ENCODE measurements at regions not wholly inside any gene's neighbourhood (a gene's known extent, or its start where the extent isn't known, plus 50 kb on each side); places are given as distances from the start of the nearest gene placed in this dataset.

DNA sequence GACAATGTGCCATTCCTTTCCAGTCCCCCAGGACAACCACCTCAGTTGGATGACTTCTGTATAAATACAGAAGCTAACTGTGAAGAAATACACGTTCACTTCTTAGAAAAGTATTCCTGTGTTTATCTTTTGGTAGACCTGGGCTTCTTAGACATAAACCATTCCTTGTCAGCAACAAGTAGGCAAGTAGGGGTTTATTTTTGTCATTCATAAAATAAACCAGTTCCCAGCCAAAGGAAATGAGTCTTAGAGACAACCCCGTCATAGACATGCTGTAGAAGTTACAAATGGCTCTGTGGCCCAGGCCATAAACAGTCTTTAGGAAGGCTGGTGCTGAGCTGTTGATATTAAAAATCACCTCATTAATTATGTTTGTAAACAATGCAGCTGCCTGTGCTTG, 243.2 kb downstream of the SPTSSA start:
- DNase-seq (ENCODE audit: low read depth, low spot score): no peak

GRCh38 chr14:34214961-34215360, 247.1 kb downstream of the SPTSSA start:
- no peak for DNase-seq (ENCODE audit: low read depth, low spot score)

DNA sequence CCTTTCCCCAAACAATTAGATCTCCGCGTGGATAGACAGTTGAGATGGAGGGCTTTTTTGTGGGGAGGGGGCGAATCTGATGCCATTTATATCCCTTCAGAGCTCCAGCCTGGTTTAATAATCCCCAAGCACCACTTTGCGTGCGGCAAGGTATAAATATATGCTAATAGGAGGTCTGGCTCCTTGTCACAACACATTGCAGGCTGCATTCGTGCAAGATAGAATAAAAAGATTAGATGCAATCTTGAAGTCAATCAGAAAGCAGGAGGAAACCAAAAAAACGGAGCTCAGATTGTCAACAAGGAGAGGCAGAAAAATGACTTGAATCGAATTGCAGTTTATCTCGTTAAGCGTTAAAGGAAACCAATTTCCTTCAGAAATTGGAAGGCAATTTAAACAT, 248.7 kb downstream of the SPTSSA start:
- DNase-seq (ENCODE audit: low read depth, low spot score): no peak

DNA sequence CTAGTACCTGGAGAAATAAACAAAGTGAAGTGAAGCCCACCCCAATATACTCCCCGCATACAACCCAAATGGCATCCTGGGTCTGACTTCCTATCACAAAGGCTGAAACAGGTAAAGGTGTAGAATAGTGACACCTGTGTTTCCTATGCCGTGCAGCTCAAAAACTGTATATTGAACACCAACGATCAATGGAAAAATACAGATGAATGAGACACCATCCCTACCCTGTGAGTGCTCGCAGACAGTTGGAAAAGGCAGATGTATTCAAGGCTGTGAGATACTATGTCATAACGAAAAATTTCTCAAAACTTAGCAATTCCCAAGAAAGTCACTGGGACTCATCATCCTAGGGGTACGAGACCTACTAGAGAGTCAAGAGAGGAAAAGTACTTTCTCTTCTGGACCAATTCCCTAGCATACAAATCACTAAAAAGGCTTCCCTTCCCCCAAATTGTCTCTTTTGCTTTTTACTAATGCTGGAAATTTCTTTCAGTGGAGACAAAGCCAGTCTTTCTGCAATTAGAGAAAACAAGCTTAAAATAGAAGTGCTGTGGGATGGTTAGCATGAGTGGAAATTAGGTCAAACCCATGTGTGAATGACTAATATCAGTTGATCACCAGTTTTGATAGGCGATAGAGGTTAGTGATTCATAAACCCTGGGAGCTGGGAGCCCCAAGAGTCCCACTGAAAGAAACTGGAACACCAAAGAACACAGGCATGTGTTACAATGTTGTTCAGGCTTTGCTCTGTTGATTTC, 249.7 kb downstream of the SPTSSA start:
- DNase-seq (ENCODE audit: low read depth, low spot score): no peak

- DNase-seq (ENCODE audit: low read depth, low spot score): no peak
Observed at GRCh38 chr14:34211732-34212131, 250.3 kb downstream of the SPTSSA start.

GRCh38 chr14:34208532-34208931, 253.5 kb downstream of the SPTSSA start:
- DNase-seq (ENCODE audit: low read depth, low spot score): no peak

- no peak for DNase-seq (ENCODE audit: low read depth, low spot score)
Observed at GRCh38 chr14:34205799-34206198, 254.9 kb upstream of the EGLN3 start.

DNA sequence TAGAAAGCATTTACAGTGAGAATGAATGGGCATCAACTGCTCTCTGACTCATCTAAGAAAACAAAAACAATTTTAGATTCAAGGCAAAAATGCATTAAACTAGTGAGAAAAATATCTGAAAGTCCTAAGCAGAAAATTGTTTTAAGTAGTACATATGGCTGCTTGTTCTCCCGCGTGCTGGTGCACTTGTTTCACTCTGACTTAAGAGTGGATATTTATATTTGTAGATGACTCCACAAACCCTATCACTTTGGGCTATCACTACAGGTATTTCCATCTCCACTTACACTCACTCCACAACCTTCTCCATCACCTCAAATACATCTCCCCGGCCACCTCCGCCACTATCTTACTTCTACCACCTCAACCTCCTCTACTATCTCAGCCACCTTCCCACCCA, 253.9 kb upstream of the EGLN3 start:
- DNase-seq (ENCODE audit: low read depth, low spot score): no peak

GRCh38 chr14:34203251-34203722, 252.4 kb upstream of the EGLN3 start:
- DNase-seq (ENCODE audit: low read depth, low spot score): no peak

DNA sequence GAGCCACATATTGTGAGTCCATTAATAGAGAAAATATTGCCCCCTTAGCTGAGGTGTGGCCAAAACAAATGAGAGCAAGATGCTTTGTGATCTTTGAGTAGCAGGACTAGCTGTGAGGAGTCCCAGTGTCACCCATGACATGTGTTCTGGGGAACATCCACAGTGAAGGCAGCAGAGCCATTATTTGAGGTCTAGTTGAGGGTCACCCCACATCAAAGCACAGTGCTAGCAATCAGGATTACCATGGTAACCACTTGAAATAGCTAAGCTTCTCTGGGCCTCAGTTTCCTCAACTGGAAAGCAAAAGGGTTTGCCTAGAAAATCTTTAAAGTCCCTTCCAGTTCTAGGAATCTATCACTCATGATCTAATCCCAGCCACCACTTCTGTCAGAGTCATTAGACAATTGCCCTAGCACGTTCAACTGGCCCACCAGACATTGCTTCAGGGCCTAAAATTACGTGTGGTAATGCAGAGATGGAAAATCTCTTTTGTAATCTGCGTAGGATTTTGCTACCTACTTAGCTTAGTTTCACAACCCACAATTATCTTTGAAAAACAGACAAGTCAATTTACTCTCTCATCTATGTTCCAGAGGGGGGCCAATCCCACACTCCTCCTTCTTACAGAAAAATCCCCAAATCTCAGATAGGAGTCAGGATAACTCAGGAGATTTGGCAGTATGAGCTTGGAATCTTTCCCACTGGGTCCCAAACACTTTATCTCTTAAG, 251.2 kb upstream of the EGLN3 start:
- DNase-seq (ENCODE audit: low read depth, low spot score): no peak

GRCh38 chr14:34199585-34199984, 248.7 kb upstream of the EGLN3 start:
- DNase-seq (ENCODE audit: low read depth, low spot score): no peak

DNA sequence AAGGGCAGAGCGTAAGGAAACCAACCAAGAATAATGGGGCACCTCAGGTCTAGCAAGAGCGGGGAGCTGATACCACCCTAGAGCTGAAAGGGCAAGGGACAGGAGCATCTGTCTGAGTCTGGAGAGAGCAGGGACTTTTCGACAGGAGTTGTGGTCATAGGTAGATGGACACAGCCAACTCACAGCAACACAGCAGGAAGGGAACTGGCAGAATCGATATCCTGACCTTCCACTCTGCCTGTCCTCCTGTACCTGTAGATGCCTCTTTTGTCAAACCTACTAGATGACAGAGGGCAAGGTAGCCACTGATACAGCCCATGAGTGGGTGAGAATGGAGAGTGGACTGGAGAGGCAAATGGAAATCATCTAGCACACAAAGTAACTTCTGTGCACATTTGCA, 247.2 kb upstream of the EGLN3 start:
- DNase-seq (ENCODE audit: low read depth, low spot score): no peak

DNA sequence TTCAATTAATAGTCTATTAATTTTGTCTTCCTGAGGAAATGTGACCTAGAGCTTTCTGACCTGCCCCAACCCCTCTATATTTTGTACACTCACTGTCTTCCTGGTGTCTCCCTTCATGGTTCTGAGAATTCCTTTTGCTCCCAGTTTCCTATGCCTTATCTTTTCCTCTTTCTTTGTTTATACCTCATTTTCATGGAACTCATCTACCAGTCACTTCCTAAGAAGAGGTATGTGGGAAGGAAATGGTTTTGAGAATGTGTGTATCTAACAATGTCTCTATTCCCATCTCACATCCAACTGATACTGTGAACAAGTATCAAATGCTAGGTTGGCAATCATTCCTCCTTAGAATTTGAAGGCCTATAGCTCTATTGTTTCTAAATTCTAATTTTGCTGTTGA, 245.1 kb upstream of the EGLN3 start:
- DNase-seq (ENCODE audit: low read depth, low spot score): no peak

DNA sequence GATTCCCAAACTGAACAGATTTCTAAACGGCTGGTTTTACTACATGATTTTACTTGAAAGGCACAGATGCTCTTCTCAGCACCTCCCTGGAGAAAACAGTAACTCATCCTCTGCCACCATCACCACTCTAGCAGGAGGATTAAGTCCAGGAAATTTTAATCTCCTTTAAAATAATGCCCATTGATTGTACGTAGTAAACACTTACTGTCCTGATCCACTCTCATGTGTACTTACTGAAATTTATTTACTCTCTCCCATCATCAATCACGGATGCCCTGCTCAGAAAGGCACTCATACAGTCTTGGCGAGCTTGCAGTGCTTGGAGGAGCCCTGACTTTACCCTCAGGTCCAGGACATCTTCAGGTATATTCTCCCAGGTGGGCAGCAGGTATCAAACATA, 239.8 kb upstream of the EGLN3 start:
- DNase-seq (ENCODE audit: low read depth, low spot score): no peak

DNA sequence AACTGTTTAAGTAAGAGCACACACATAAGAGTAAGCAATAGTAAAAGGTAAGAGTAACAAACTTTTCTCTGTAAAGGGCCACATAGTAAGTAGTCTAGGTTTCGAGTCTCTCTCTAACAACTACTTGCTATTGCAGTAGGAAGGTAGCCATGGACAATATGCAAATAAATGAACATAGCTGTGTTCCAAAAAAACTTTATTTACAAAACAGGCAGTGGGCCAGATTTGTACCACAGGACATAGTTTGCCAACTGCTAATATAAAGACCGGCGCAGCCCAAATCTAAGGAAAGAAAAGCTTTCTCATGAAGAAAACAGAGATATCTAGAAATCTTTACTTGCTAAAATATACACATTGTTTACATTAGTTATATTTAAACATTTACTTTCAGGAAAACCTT, 239.0 kb upstream of the EGLN3 start:
- no peak for DNase-seq (ENCODE audit: low read depth, low spot score)

GRCh38 chr14:34187519-34188044, 236.7 kb upstream of the EGLN3 start:
- no peak for DNase-seq (ENCODE audit: low read depth, low spot score)

DNA sequence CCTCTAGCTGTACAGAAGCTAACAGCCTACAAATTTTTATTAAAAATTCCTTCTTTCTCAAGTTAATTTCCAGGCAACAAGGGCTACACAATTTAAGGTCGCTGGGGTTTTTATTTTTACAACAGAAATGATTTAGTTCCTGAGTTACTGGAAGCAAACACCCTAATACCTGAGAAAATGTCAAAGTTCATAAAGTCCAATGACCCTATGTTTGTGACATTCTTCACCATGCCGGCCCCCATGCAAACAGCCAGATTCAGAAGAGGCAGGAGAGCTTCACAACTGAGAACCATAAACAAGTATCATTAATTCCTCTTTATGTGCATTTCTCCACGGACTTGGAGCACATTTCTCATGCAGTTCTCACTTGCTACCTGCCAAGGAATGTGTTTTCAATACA, 236.2 kb upstream of the EGLN3 start:
- no peak for DNase-seq (ENCODE audit: low read depth, low spot score)

- DNase-seq (ENCODE audit: low read depth, low spot score): no peak
Observed at GRCh38 chr14:34184126-34184525, 233.3 kb upstream of the EGLN3 start.

DNA sequence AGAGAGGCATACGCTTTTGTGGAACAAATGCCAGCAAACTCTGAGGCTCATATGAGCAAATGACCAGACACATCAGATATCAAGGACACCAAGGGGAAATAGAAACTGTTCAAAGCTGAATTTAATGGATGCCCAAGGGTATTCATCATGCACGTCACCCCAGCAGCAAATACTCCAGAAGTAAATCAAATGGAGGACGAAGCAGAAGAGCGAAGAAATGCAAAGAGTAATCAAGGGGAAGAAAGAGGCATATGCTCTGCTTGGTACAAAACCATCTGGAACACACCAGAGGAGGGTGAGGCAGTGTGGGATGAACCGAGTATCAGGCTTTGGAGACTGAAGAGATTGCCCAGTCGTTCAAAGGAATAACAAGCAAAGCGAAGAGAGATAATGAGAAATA, 232.6 kb upstream of the EGLN3 start:
- DNase-seq (ENCODE audit: low read depth, low spot score): no peak

DNA sequence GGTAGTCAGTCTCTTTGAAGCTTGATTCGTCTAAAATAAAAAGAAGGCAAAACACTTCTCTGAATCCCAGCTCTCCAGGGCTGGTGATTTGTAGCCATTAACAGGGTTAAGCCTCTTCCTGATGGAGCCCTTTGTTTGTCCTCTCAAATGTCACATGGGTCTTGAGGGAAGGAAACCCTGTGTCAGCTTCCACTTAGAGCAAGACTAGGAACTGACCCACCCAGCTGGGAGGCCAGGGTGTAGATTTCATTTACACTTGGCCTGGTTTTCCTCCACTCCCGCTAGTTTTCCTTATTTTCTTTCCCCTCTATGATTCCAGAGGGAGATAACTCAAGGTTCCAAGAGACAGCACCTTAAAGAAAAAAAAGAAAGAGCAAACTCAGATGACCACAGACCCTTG, 230.5 kb upstream of the EGLN3 start:
- no peak for DNase-seq (ENCODE audit: low read depth, low spot score)

- DNase-seq (ENCODE audit: low read depth, low spot score): no peak
Observed at GRCh38 chr14:34180869-34181268, 230.0 kb upstream of the EGLN3 start.

DNA sequence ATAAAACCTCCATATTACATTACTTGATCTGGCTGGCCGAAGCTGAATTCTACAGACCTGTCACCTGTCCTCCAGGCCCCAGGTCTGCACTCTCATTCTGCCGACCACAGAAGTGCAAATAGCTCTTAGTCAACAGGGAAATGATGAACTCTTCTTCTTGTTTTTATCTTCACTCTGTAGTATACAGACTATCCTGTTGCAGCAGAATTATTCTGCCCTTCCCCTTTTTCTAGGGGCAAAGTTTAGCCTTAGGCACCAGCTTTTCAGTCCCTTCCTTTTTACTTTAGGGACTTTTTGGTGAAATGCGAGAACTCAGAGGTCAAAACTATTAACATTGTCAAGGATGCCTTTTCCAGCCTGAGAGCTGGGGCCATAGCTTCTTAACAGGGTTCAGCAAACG, 229.6 kb upstream of the EGLN3 start:
- DNase-seq (ENCODE audit: low read depth, low spot score): no peak

DNA sequence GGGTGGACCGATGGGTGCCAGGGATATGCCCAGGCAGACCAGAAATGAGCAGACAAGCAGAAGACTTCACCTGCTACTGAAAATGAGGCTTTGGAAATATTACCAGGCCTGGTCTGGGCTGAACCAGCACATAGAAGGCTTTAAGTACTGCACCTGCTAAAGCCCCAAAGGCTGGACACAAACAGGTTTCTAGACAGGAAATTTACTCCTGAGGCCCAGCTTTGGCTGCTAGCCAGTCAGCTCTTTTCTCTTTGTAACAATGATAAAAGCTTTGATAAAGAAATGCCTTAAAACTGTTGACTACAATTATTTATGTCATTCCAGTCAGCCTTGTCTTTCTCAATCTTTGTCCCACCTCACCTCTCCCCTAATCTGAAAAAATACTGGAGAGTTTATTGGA, 228.9 kb upstream of the EGLN3 start:
- DNase-seq (ENCODE audit: low read depth, low spot score): no peak
